GM18502 (cell line): ENCODE measurements at regions not wholly inside any gene's neighbourhood (a gene's known extent, or its start where the extent isn't known, plus 50 kb on each side); places are given as distances from the start of the nearest gene placed in this dataset.
"Not testable (repeated sequence)": the region's sequence is repeated elsewhere in the genome, so short reads cannot be mapped to it uniquely, and the experiment has no call there.

Experiments used
- ATAC-seq: cut with Tn5 transposase; IDR thresholded peaks from one replicate; pipeline ENCODE4 v1.9.1; 2021; ENCODE audit warnings: mild to moderate bottlenecking; ENCODE audit not compliant: unreplicated experiment, poor library complexity

GRCh38 chr6:85792254-85792653, 149.6 kb upstream of the SYNCRIP start:
- ATAC-seq, result no peak

GRCh38 chr6:85775883-85776282, 133.2 kb upstream of the SYNCRIP start:
- ATAC-seq, result no peak

DNA sequence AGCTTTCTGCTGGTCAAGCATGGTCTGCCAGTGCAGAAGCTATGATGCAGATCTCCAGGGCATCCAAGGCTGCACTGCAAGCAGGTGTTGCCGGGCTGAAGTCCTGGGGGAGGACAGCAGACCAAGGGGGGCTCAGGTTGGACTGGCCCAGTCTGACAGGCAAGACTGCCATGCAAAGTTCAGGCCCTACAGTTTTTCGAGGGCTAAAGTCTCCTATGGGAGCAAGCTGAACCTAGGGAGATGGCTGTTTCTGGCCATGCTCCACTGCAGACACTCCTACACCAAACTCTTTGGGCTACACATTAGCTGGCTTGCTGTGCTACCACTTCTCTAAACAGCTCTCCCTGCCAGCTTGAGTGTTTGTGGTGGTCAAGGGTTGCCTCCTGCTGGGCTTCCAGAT, 130.0 kb upstream of the SYNCRIP start:
- no peak for ATAC-seq

DNA sequence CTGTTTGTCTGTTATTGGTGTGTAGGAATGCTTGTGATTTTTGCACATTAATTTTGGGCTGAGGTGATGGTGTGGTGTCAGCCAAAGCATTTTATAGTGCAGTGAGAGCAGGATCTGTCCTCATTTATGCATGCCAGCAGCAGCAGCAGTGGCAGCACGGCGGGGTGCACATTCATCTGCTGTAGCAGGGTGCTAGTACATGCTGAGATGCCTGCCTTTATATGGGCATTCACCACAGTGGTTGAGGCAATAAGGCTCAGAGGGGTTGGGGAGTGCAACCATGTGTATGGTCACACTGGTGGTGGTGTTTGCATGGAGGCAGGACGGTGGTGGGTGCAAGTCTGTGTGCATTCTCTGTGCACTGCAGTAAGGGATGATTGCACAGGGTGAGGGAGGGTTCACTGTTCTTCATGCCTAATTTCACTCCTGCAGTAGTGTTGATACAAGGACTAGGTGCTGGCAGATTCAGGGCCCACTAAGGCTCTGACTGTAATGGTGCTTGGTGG, 129.3 kb upstream of the SYNCRIP start:
- ATAC-seq, result no peak

GRCh38 chr6:85771455-85771854, 128.8 kb upstream of the SYNCRIP start:
- no peak for ATAC-seq

DNA sequence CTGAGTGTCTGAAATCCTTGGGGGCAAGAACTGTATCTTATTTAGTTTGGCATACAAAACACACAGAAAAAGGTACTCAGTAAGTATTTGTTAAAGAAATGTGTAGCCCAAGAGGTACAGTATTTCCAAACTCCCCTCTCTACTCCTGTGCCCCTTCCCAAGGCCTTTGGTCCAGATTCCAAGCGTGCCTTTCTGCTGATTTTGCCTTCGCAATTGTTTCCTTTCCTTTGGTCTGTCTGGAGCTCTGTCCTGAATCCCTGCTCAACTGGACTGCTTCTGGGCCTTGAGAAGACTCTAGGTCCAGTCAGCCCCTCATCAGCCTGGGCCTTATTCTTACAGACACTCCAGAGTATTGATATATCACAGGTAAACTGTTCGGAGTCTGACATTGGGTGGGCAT, 122.2 kb upstream of the SYNCRIP start:
- ATAC-seq, result no peak

- ATAC-seq, result no peak
These were observed 114.3 kb upstream of the SYNCRIP start for GRCh38 chr6:85756982-85757381.

- ATAC-seq, result no peak
These were observed 112.2 kb upstream of the SYNCRIP start for GRCh38 chr6:85754894-85755293.

DNA sequence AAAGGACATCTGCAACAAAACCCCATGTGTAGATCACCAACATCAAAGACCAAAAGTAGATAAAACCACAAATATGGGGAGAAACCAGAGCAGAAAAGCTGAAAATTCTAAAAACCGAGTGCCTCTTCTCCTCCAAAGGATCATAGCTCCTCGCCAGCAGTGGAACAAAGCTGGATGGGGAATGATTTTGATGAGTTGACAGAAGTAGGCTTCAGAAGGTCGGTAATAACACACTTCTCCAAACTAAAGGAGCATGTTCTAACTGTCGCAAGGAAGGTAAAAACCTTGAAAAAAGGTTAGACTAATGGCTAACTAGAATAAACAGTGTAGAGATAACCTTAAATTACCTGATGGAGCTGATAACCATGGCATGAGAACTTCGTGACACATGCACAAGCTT, 109.9 kb upstream of the SYNCRIP start:
- no peak for ATAC-seq

DNA sequence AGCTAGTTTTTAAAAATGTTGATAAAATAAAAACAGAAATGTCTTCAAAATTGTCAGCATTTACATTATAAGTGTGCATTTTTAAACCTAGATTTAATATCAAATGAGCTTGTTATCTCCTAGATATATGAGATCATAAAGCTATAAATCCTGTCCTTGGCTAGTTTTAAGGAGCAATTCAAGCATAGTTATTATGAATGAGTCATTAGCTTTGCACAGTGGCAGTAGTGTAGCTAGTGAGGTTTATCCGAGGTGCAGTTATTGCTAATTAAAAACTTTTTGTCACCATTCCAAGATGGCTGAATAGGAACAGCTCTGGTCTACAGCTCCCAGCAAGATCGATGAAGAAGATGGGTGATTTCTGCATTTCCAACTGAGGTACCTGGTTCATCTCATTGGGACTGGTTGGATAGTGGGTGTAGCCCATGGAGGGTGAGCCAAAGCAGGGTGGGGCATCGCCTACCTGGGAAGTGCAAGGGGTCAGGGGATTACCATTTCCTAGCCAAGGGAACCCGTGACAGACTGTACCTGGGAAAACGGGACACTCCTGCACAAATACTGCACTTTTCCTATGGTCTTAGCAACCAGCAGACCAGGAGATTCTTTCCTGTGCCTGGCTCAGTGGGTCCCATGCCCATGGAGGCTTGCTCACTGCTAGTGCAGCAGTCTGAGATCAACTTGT, 108.8 kb upstream of the SYNCRIP start:
- ATAC-seq, result no peak

- not testable (repeated sequence) for ATAC-seq
These were observed 107.5 kb upstream of the SYNCRIP start for GRCh38 chr6:85750146-85750545.

DNA sequence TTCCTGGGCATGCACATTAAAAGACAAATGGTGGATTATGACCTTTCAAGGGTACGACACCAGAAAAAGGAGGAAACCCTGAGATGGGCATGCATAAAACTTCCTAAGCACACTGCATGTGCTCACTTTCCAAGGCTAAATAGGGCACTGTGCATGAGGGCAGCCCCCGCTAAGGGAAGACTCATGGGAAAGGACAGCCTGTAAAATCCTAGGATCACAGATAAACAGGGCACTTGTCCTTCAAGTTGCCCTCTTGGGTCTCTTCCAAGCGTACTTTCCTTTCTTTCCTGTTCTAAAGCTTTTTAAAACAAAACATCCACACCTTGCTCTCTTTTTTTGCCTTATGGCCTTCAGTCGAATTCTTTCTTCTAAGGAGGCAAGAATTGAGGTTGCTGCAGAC, 106.5 kb upstream of the SYNCRIP start:
- no peak for ATAC-seq

DNA sequence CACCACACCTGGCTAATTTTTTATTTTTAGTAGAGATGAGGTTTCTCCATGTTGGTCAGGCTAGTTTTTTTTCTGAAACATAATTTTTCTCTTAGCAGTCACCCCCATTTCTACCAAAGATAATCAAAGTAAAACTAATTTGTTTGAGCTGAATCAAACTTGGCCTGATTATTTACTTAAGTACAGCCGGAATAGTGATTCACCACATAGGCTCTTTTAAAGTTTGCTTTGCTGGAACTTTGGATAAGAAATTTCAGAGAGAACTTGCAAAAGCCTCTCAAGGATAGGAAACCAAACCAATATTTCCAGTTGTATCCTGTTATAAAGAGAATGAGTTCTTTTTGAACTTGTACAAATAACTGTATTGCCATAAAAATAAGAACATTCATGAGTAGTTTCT, 105.0 kb upstream of the SYNCRIP start:
- ATAC-seq, result no peak

DNA sequence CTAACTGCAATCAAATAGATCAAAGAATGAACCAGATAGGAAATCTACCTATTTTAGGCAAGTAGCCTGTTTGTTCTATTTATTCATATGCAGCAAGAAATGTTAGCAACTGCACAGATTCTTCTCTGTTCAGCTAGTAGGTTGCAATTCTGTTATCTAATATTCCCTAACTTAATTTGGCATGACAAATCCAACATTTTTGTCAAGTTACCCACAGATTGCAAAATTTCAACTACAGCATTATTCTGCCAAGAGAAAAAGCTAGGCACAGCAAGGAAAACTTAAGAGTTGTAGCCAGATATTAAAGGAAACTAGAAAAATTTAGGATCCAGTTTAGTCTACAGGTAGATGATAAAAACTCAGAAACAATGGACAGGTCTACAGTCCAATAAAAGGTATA, 104.4 kb upstream of the SYNCRIP start:
- ATAC-seq, result no peak

DNA sequence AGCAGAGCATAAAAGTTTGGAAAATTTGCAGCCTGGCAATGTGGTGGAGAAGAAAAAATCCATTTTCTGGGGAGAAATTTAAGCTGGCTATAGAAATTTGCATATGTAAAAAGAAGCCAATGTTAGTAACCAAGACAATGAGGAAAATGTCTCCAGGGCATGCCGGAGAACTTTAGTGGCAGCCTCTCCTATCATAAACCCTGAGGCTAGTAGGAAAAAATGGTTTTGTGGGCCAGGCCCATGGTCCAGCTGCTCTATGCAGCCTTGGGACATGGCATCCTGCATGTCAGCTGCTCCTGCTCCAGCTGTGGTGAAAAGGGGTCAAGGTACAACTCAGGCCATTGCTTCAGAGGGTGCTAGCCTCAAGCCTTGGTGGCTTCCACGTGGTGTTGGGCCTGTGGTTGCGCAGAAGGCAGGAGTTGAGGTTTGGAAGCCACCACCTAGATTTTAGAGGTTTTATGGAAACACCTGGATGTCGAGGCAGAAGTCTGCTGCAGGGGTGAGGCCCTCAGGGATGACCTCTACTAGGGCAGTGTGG, 101.8 kb upstream of the SYNCRIP start:
- ATAC-seq, result no peak

DNA sequence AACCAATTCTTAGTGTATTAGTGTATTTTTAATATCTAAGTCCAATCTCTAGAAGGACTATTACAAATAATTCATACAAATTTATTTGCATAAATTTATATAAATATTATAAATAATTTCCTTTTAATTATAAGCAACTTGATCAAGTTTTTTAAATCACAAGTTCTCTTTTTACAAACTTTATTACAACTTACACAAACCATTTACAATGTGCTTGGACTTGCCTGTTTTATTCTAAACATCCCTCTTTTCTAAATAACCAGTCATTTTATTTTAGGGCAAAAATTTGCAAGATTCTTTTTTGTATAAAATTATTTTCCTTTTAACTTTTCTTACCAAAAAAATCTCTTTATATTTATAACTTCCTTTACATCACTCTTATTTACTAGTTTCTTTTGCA, 83.5 kb upstream of the SYNCRIP start:
- no peak for ATAC-seq

DNA sequence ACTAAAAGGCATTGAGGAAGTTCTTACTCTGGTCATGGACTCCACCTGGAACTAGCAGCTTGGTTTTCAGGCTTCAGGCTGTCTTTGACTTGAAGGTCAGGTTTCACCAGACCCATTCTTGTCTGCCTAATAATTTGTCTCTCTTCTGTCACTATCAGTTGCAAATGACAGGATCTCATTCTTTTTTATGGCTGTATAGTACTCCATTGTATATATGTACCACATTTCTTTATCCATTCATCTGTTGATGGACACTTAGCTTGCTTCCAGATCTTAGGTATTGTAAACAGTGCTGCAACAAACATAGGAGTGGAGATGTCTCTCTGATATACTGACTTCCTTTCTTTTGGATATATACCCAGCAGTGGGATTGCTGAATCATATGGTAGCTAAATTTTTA, 73.1 kb upstream of the SYNCRIP start:
- ATAC-seq, result no peak

DNA sequence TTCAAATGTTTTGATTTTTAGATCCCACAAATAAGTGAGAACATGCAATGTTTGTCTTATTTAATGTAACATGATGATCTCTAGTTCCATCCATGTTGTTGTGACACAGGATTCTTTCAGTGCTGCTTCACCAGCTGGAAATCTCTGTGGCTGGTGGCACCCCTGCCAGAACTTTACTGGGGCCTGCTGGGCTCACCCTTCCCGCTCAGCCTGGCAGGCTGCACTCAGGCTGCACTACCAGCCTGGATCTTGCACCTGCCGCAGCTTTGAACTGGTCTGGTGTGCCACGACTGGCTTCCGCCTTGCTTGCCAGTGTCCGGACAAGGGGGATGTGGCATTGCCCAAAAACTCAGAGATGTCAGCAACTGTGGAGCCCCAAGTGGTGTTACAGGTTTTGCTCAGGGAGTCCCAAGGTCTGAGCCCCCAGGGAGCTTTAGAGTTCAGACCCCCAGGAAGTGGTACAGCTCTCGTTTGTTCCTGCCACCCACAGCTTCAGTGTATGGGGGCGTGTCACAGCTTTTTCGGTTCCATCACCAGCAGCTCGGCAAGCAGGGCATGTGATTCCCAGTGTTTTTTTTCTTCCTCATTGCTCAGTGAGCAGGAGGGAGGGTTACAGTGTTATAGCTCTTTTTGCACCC, 72.3 kb upstream of the SYNCRIP start:
- no peak for ATAC-seq

- no peak for ATAC-seq
These were observed 69.7 kb upstream of the SYNCRIP start for GRCh38 chr6:85712346-85712745.

DNA sequence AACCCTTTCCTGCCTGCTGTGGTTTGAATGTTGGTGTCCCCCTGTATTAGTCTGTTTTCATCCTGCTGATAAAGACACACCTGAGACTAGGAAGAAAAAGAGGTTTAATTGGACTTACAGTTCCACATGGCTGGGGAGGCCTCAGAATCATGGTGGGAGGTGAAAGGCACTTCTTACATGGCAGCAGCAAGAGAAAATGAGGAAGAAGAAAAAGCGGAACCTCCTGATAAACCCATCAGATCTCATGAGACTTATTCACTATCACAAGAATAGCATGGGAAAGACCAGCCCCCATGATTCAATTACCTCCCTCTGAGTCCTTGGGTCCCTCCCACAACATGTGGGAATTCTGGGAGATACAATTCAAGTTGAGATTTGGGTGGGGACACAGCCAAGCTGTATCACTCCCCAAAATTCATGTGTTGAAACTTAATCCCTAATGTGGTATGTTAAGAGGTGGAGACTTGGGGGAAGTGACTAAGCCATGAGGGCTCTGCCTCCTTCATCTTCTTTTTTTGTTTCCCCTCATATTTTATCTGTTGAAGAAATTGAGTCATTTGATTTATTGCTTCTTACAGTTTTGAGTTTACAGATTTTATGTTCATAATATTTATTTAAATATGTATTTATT, 64.9 kb upstream of the SYNCRIP start:
- not testable (repeated sequence) for ATAC-seq

DNA sequence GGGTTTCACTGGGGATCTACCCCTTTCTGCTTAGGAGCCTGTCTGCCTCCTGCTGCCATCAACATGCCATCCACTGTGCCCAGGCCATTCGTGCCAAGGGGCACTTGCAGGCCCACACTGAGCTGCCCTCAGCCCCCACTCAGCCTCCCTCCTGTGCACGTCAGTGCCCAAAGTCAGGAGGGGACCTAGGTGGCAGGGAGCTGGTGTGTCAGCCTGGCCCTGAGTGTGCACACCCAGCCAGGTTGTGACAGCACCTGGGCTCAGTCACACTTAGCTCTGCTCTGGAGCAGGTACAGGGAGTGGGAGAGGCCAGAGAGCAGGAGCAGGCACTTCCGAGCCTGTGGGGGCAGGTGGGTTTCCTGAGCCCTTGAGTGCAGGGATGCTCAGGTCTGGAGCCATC, 63.6 kb upstream of the SYNCRIP start:
- no peak for ATAC-seq
